ENCODE measurements at regions not wholly inside any gene's neighbourhood (a gene's known extent, or its start where the extent isn't known, plus 50 kb on each side); places are given as distances from the start of the nearest gene placed in this dataset.

DNA sequence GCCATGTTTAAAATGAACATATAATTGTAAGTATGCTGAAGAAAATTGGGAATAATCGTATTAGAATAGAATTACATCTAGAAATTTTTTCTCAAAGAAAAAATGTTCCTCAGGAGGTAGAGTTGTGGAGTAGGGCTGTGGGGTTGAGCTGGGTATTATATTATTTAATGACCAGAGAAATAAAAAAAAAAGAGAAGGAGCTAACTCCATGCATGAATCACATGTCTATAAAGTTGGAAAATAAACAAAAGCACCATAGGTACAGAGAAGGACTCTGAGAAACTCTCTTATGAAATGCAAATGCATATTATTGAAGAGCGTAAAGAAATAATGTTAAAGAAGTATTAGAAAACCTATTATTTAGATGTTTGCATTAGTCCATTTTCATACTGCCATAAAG is 405.5 kb downstream of the EFNB2 start:
- Histone ChIP-seq H3K27me3 (ENCODE audit: insufficient read depth) (no peaks in the 10 kb centered on the region), H3K36me3 (ENCODE audit: insufficient read depth) (peaks cover 6% of the 10 kb centered on the region; the same call in 1 of the 2 replicates), H3K27ac (ENCODE audit: low read depth) (no peak overlapping the region), H3F3A (replicated peaks; ENCODE audit: low read depth) (no peaks in the 10 kb centered on the region), H4K20me1 (replicated peaks; ENCODE audit: insufficient read depth) (no peaks in the 10 kb centered on the region), H2AFZ (no peak overlapping the region), H3K4me3 (no peak overlapping the region), H3K79me2 (replicated peaks; ENCODE audit: insufficient read depth) (no peaks in the 10 kb centered on the region), H3K4me1 (ENCODE audit: insufficient read depth) (no peaks in the 10 kb centered on the region), H3K4me2 (no peak overlapping the region), H3K9me2 (ENCODE audit: insufficient read depth) (peaks cover 9% of the 10 kb centered on the region)
- Mint-ChIP-seq H3K4me3 (no peak overlapping the region), H3K36me3 (ENCODE audit: low read depth) (peaks cover 24% of the 10 kb centered on the region), H3K27me3 (ENCODE audit: insufficient read depth, low read depth, poor library complexity) (no peaks in the 10 kb centered on the region), H3K9me3 (peaks cover 25% of the 10 kb centered on the region), H3K27ac (no peak overlapping the region), H3K4me1 (no peaks in the 10 kb centered on the region; the same call in 2 of the 3 replicates)
- no peak for DNase-seq (ENCODE audit: low spot score)
- no peak for ATAC-seq
- no peak for TF ChIP-seq STAT1 (IDR thresholded peaks at IDR 0.05; ENCODE audit: unreplicated experiment)

- H3K27me3 ChIP-seq (ENCODE audit: insufficient read depth), result no peaks in the 10 kb centered on the region
- H2AFZ ChIP-seq, result no peak overlapping the region
- H3K9me2 ChIP-seq (ENCODE audit: insufficient read depth), result peaks cover 9% of the 10 kb centered on the region
- no peak overlapping the region for H3K27ac Mint-ChIP-seq
- no peak overlapping the region for H3K4me3 Mint-ChIP-seq
- H3K36me3 ChIP-seq (ENCODE audit: insufficient read depth), result peaks cover 6% of the 10 kb centered on the region; the same call in 1 of the 2 replicates
- DNase-seq (ENCODE audit: low spot score) (no peak), ATAC-seq (no peak)
- H3F3A ChIP-seq (replicated peaks; ENCODE audit: low read depth), result no peaks in the 10 kb centered on the region
- no peaks in the 10 kb centered on the region for H3K79me2 ChIP-seq (replicated peaks; ENCODE audit: insufficient read depth)
- H3K4me3 ChIP-seq, result no peak overlapping the region
- H3K27me3 Mint-ChIP-seq (ENCODE audit: insufficient read depth, low read depth, poor library complexity), result no peaks in the 10 kb centered on the region
- H3K36me3 Mint-ChIP-seq (ENCODE audit: low read depth), result peaks cover 20% of the 10 kb centered on the region
- TF ChIP-seq POLR2AphosphoS5 (IDR thresholded peaks at IDR 0.05; ENCODE audit: low read depth) (no peak), STAT1 (IDR thresholded peaks at IDR 0.05; ENCODE audit: unreplicated experiment) (no peak), NANOG (IDR thresholded peaks at IDR 0.05; ENCODE audit: borderline replicate concordance) (no peak), CREB1 (CRISPR knock-in tag; IDR thresholded peaks at IDR 0.05; ENCODE audit: low read depth) (no peak), EZH2phosphoT487 (IDR thresholded peaks at IDR 0.05; ENCODE audit: unreplicated experiment) (no peak), ZNF331 (CRISPR knock-in tag; IDR thresholded peaks at IDR 0.05; ENCODE audit: low read depth) (no peak), ZNF114 (CRISPR knock-in tag; IDR thresholded peaks at IDR 0.05) (no peak), EZH2 (IDR thresholded peaks at IDR 0.05; ENCODE audit: low read depth, unreplicated experiment) (no peak)
- TF ChIP-seq, protein P1, sequence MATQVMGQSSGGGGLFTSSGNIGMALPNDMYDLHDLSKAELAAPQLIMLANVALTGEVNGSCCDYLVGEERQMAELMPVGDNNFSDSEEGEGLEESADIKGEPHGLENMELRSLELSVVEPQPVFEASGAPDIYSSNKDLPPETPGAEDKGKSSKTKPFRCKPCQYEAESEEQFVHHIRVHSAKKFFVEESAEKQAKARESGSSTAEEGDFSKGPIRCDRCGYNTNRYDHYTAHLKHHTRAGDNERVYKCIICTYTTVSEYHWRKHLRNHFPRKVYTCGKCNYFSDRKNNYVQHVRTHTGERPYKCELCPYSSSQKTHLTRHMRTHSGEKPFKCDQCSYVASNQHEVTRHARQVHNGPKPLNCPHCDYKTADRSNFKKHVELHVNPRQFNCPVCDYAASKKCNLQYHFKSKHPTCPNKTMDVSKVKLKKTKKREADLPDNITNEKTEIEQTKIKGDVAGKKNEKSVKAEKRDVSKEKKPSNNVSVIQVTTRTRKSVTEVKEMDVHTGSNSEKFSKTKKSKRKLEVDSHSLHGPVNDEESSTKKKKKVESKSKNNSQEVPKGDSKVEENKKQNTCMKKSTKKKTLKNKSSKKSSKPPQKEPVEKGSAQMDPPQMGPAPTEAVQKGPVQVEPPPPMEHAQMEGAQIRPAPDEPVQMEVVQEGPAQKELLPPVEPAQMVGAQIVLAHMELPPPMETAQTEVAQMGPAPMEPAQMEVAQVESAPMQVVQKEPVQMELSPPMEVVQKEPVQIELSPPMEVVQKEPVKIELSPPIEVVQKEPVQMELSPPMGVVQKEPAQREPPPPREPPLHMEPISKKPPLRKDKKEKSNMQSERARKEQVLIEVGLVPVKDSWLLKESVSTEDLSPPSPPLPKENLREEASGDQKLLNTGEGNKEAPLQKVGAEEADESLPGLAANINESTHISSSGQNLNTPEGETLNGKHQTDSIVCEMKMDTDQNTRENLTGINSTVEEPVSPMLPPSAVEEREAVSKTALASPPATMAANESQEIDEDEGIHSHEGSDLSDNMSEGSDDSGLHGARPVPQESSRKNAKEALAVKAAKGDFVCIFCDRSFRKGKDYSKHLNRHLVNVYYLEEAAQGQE (IDR thresholded peaks at IDR 0.05; ENCODE audit: unreplicated experiment), result no peak
- TF ChIP-seq, protein P2, sequence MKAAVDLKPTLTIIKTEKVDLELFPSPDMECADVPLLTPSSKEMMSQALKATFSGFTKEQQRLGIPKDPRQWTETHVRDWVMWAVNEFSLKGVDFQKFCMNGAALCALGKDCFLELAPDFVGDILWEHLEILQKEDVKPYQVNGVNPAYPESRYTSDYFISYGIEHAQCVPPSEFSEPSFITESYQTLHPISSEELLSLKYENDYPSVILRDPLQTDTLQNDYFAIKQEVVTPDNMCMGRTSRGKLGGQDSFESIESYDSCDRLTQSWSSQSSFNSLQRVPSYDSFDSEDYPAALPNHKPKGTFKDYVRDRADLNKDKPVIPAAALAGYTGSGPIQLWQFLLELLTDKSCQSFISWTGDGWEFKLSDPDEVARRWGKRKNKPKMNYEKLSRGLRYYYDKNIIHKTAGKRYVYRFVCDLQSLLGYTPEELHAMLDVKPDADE (IDR thresholded peaks at IDR 0.05), result no peak
- TF ChIP-seq, protein P3, sequence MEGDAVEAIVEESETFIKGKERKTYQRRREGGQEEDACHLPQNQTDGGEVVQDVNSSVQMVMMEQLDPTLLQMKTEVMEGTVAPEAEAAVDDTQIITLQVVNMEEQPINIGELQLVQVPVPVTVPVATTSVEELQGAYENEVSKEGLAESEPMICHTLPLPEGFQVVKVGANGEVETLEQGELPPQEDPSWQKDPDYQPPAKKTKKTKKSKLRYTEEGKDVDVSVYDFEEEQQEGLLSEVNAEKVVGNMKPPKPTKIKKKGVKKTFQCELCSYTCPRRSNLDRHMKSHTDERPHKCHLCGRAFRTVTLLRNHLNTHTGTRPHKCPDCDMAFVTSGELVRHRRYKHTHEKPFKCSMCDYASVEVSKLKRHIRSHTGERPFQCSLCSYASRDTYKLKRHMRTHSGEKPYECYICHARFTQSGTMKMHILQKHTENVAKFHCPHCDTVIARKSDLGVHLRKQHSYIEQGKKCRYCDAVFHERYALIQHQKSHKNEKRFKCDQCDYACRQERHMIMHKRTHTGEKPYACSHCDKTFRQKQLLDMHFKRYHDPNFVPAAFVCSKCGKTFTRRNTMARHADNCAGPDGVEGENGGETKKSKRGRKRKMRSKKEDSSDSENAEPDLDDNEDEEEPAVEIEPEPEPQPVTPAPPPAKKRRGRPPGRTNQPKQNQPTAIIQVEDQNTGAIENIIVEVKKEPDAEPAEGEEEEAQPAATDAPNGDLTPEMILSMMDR (conservative IDR thresholded peaks at IDR 0.05; ENCODE audit: low read depth in 2 of 2), result no peak
- H3K4me2 ChIP-seq, result no peak overlapping the region
- no peak overlapping the region for H3K27ac ChIP-seq (ENCODE audit: low read depth)
- no peaks in the 10 kb centered on the region for H3K4me1 ChIP-seq (ENCODE audit: insufficient read depth)
- H3K4me1 Mint-ChIP-seq, result no peaks in the 10 kb centered on the region; the same call in 2 of the 3 replicates
- H4K20me1 ChIP-seq (replicated peaks; ENCODE audit: insufficient read depth), result no peaks in the 10 kb centered on the region
- H3K9me3 Mint-ChIP-seq, result peaks cover 20% of the 10 kb centered on the region
Measured at GRCh38 chr13:106129273-106129672, 406.2 kb downstream of the EFNB2 start.

All from GM23338 (cell line).